ENCODE measurements at regions not wholly inside any gene's neighbourhood (a gene's known extent, or its start where the extent isn't known, plus 50 kb on each side); places are given as distances from the start of the nearest gene placed in this dataset.

GRCh38 chr5:130476325-130476724 lies 572.1 kb downstream of the CHSY3 start (continued):
- TF ChIP-seq CHD7 (IDR thresholded peaks at IDR 0.05; ENCODE audit: insufficient replicate concordance, low read length) (no peak), FOSL1 (IDR thresholded peaks at IDR 0.05; ENCODE audit: insufficient read depth, low read depth, low read length) (no peak), CEBPB (IDR thresholded peaks at IDR 0.05; ENCODE audit: low read depth, low read length) (no peak)

Data from H1 (cell line).